ENCODE measurements at regions not wholly inside any gene's neighbourhood (a gene's known extent, or its start where the extent isn't known, plus 50 kb on each side); places are given as distances from the start of the nearest gene placed in this dataset.

DNA sequence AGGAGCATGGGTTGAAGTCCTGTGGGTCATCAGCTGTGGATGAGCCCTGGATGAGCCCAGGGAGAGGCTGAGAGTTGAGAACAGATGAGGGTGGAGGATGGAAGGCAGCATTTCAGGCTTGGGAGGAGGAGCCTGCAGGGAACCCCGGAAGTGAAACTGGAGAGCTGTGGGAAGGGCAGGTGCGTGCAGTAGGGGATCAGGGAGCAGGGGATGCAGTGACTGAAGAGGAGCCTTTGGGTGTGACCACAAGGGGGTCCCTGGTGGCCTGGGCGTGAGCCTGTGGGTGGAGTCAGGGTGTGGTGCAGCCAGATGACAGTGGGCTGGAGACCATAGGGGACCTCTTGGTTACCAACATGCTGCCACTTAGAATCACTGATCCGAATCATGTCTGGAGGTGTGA, 115.5 kb downstream of the PAPOLA start:
- no peak for DNase-seq

DNA sequence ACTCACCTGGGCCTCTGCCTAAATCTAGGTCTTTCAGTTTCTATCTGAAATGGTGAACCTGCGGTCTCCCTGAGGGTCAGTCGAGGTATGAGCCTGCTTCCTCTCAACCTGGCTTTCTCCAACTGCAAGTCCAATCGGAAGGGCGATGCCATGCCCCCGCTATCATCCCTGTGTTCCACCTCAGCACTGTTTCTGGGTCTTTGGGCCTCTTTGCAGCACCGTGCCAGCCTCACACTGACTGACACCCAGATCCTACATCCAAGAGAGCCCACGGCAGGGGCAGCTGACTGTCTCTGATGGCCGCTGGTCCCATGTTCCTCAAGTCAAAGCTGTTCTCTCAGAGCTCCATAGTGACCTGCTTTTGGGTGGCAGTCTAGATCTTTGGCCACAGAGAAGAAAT, 120.7 kb downstream of the PAPOLA start:
- DNase-seq, result no peak

GRCh38 chr14:96623676-96624484, 121.7 kb downstream of the PAPOLA start:
- no peak for DNase-seq

DNA sequence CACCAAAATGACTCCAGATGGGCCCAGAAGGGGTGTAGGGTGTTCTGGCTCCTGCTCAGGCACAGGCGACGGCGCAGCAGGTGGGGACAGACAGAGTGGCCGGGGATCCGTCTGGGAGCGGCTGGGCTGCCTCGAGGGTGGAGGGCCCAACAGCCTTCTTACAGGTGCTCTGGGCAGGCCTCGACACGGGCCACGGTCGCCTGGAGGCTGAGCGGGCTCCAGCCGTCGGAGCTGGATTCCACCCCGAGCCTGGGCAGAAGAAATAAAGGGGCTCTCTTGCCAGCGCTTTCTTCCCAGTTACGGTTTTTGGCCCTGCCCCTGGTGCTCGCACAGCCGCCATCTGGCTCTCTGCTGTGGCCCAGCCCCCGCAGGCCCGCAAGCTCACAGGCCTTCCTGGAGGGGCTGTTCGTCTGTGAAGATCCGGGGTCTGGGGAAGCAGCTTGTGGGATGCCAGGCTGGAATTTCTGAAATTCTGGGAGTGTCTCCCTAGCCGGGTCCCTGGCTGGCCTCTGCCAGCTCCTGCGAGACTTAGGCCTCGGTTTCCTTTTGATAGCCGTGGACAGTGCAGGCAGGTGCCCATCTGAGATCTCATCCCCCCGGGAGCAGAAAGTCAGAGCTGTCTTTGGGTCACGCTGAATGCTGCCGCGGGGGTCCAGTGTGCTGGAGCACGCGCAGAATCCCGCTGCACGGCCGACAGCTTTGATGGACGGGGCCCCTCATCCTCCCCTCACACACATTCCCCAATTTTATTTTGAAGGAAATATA, 122.7 kb downstream of the PAPOLA start:
- DNase-seq, result peak; percentile 81 to 82

- DNase-seq, result peak; percentile 12 to 54
Observed at GRCh38 chr14:96625426-96625985, 123.3 kb downstream of the PAPOLA start.

GRCh38 chr14:96626121-96626768, 124.1 kb downstream of the PAPOLA start:
- no peak for DNase-seq

DNA sequence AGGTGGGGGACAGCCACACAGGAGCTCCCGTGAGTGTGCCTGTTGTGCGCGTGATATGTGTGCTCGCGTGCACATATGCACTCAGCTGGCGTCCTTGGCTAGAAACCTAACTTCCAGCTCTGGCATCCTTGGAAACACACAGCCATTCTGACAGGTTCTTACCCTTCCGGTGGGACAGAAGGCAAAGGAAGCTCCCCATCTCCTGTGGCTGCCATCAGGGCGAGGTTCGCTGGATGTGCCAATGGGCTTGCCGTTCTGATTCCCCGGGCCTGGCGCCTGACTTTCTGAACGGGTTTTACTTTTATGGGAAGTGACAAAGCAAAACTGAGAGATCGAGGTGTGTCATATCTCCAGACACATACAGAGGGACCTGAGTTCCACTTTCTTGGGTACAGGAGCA, 124.7 kb downstream of the PAPOLA start:
- no peak for DNase-seq

GRCh38 chr14:96627386-96627785, 125.2 kb downstream of the PAPOLA start:
- no peak for DNase-seq

DNA sequence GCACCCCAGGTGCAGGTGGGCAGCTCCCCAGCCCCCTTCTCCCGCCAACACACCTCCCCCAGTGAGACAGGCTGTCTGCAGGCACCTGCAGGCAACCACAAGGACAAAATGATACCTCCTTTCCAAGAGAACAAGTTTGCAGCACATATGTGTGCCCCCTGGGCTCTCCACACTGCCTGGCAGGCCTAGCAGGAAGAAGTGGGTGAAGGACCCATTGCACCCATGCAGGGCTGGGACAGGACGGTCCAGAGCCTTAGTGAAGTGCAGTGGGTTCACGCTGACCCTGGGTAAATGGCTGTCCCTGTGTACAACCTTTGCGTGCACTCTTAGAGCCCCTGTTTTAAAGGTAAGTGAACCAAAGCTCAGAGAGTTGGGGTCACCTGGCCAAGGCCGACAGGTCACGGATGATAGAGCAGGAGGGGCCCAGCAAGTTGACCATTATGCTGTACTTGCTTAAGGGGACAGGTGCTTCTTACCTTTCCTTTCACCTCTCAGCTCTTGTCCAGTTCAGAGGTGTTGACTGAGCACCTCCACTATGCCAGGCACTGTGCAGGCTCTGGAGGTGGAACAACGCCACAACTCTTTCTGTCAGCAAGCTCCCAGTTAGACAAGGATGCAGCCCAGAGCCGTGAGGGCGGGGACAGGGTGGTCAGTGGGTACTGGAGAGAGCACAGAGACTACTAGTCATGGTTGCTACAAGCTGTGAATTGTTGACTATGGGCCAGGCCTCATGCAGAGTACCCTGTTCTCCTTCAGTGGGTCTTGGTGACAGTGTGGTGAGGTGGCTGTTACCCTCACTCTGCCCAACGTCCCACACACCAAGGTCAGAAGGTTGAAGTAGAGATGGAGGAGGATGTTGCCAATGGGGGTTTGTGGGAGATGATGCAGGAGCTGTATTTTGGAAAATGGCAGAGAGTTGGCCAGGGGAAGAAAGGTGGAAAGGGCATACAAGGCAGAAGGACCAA, 125.9 kb downstream of the PAPOLA start:
- DNase-seq, result no peak

GRCh38 chr14:96629082-96629481, 126.9 kb downstream of the PAPOLA start:
- no peak for DNase-seq

GRCh38 chr14:96629558-96630222, 127.5 kb downstream of the PAPOLA start:
- DNase-seq, result no peak

DNA sequence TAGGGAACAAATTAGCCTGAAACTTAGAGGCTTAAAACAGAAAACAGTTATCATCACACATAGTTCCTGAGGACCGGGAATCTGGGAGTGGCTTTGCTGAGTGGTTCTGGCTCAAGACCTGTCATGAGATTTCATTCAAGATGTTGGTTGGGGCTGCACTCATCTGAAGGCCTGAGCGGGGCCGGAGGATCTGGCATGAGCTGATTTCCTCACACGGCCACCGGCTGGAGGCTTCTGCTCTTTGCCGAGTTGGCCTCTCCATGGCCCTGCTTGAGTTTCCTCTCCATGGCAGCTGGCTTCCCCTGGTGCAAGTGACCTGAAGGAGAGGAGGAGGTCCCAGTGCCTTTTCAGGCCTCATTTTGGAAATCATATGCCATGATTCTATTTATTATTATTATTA, 128.1 kb downstream of the PAPOLA start:
- no peak for DNase-seq

DNA sequence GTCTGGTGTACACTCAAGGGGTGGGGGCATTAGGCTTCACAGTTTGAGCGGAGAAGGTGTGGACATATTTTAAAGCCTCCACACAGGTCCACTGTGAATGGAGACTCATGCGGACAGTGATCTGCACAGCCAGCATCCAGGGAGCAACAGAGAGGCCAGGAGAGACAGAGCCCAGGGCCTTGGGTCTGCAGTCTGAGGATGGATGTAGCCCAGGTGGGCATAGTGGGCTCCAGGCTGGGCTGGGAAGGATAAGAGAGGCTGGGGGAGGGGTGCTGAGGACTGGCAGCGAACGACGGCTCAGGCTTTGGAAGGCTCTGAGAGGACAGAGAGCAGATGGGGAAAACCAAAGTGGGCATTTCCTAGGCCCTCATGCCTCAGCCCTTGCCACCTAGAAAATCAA, 128.8 kb downstream of the PAPOLA start:
- no peak for DNase-seq

- no peak for DNase-seq
Observed at GRCh38 chr14:96631621-96632362, 129.6 kb downstream of the PAPOLA start.

- DNase-seq, result no peak
Observed at GRCh38 chr14:96632363-96632758, 130.2 kb downstream of the PAPOLA start.

DNA sequence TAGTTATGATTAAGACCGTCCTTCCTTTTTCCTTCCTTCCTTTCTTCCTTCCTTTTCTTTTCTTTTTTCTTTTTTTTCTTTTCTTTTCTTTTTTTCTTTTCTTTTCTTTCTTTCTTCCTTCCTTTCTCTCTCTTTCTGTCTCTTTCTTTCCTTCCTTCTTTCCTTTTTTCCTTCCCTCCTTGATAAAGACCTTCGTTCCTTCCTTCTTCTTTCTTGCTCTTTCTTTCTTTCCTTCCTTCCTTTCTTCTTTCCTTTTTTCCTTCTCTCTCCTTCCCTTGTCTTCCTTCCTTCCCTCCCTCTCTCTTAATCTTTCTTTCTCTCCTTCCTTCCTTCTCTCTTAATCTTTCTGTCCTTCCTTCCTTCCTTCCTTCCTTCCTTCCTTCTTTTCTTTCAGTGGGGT, 130.9 kb downstream of the PAPOLA start:
- no peak for DNase-seq

DNA sequence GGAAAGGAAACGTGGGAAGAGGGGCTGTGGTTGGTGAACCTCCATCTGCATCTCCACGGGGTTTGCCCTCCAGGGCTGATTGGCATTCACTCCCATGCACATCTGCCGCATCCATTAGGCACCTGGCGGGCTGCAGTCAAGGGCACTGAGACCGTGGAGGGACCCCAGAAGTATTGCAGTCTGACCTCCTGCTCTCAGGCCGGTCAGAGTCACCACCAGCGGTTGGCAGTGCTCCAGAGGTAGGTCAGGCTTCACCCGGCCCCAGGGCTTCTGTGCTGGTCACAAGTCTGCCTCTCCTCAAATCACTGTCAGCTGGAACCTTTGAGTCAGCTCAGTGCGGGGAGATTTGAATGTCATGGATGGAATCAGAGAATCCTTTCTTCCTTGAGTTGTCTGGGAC, 132.3 kb downstream of the PAPOLA start:
- DNase-seq, result no peak

GRCh38 chr14:96634896-96635295, 132.7 kb downstream of the PAPOLA start:
- DNase-seq, result no peak

GRCh38 chr14:96635850-96636249, 133.7 kb downstream of the PAPOLA start:
- DNase-seq, result no peak

GRCh38 chr14:96637521-96637920, 135.3 kb downstream of the PAPOLA start:
- DNase-seq, result no peak

Data from NCI-H524 (cell line).